Vagina (tissue), 2 donors: ENCODE measurements at regions not wholly inside any gene's neighbourhood (a gene's known extent, or its start where the extent isn't known, plus 50 kb on each side); places are given as distances from the start of the nearest gene placed in this dataset.

Source experiments
- DNase-seq, 2 donors: peaks; one replicate each; pipeline ENCODE4 v3.0.0-alpha.2; 2017; ENCODE audit errors: extremely low spot score in 2 of 2
- H3K27ac ChIP-seq: fragments of 200-600 bp; sonication (generic); one replicate; pipeline ENCODE4 v1.5.1; 2019
- H3K27me3 ChIP-seq: fragments of 200-600 bp; sonication (generic); one replicate; pipeline ENCODE4 v1.5.1; 2019
- H3K36me3 ChIP-seq, 2 donors: fragments of 200-600 bp; sonication (generic); one replicate each; pipeline ENCODE4 v1.5.1; 2017 to 2019
- H3K4me1 ChIP-seq: fragments of 200-600 bp; sonication (generic); one replicate; pipeline ENCODE4 v1.5.1; 2019
- H3K4me3 ChIP-seq, 2 donors: fragments of 200-600 bp; sonication (generic); 1 replicate in 1 of 2; 2 replicates in 1 of 2; pipeline ENCODE4 v1.5.1; 2016 to 2019
- H3K9me3 ChIP-seq: fragments of 200-600 bp; sonication (generic); one replicate; pipeline ENCODE4 v1.5.1; 2019
- POLR2A ChIP-seq, 2 donors: fragments of 450-650 bp; IDR thresholded peaks; one replicate each; pipeline ENCODE4 v1.6.1; 2017; ENCODE audit warnings: antibody characterized with exemption in 2 of 2, mild to moderate bottlenecking in 2 of 2, moderate library complexity in 2 of 2
- POLR2AphosphoS5 ChIP-seq, 2 donors: sonication (generic); formaldehyde crosslinking; IDR thresholded peaks; one replicate each; pipeline ENCODE4 v1.9.0; 2017; ENCODE audit warnings: antibody characterized with exemption in 2 of 2, mild to moderate bottlenecking in 2 of 2, low read depth in 1 of 2; ENCODE audit not compliant: insufficient read depth in 1 of 2
- intact Hi-C: fragments of 100-400 bp; cut with DNase I; formaldehyde crosslinking; loops from one replicate; pipeline ENCODE4 v1.15.1; 2023
- TF ChIP-seq, protein P1 (sequence below), 3 experiments: fragments of 450-650 bp in 2 of 3; fragments of 200-600 bp in 1 of 3; sonication (generic) in 1 of 3; IDR thresholded peaks; one replicate each; pipeline ENCODE4 v1.5.1; 2017 to 2019; ENCODE audit warnings: antibody characterized with exemption in 3 of 3, mild to moderate bottlenecking in 2 of 3, moderate library complexity in 2 of 3

DNA sequence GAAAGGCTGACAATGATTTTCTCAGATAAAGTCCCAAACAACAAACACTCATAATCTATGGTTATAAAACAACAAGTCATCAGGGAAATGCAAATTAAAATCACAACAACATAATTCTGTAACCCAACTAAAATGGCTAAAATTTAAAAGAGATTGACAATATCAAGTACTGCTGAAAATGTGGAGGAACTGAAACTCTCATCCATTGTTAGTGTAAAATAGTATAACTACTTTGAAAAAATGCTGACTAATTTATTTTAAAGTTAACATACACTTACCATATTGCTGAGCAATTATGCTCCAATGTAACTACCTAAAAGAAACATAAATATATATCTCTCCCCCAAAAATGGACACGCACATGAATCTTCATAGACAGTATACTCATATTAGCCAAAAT lies 245.9 kb upstream of the SPOPL start:
- H3K27me3 ChIP-seq, result no peaks in the 10 kb centered on the region
- DNase-seq, result no peak
- no peaks in the 10 kb centered on the region for H3K4me1 ChIP-seq
- no peaks in the 10 kb centered on the region for H3K9me3 ChIP-seq
- no peak overlapping the region for H3K4me3 ChIP-seq
- TF ChIP-seq POLR2AphosphoS5 (IDR thresholded peaks at IDR 0.05; ENCODE audit: insufficient read depth in 1 of 2, low read depth in 1 of 2), result no peak
- TF ChIP-seq POLR2A (IDR thresholded peaks at IDR 0.05), result no peak
- TF ChIP-seq, protein P1, sequence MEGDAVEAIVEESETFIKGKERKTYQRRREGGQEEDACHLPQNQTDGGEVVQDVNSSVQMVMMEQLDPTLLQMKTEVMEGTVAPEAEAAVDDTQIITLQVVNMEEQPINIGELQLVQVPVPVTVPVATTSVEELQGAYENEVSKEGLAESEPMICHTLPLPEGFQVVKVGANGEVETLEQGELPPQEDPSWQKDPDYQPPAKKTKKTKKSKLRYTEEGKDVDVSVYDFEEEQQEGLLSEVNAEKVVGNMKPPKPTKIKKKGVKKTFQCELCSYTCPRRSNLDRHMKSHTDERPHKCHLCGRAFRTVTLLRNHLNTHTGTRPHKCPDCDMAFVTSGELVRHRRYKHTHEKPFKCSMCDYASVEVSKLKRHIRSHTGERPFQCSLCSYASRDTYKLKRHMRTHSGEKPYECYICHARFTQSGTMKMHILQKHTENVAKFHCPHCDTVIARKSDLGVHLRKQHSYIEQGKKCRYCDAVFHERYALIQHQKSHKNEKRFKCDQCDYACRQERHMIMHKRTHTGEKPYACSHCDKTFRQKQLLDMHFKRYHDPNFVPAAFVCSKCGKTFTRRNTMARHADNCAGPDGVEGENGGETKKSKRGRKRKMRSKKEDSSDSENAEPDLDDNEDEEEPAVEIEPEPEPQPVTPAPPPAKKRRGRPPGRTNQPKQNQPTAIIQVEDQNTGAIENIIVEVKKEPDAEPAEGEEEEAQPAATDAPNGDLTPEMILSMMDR (IDR thresholded peaks at IDR 0.05), result no peak
- H3K27ac ChIP-seq, result no peak overlapping the region
- H3K36me3 ChIP-seq, result no peaks in the 10 kb centered on the region
- intact Hi-C loops, result no loop called here

GRCh38 chr2:138267161-138267901 lies 234.2 kb upstream of the SPOPL start:
- no peak for DNase-seq
- TF ChIP-seq POLR2AphosphoS5 (IDR thresholded peaks at IDR 0.05; ENCODE audit: insufficient read depth in 1 of 2, low read depth in 1 of 2), result no peak
- TF ChIP-seq, protein P1 (IDR thresholded peaks at IDR 0.05), result no peak
- TF ChIP-seq POLR2A (IDR thresholded peaks at IDR 0.05), result no peak
- Histone ChIP-seq H3K4me1 (no peaks in the 10 kb centered on the region), H3K4me3 (no peak overlapping the region), H3K27me3 (no peaks in the 10 kb centered on the region), H3K36me3 (no peaks in the 10 kb centered on the region), H3K9me3 (no peaks in the 10 kb centered on the region), H3K27ac (no peak overlapping the region)
- intact Hi-C loops, result no loop called here

DNA sequence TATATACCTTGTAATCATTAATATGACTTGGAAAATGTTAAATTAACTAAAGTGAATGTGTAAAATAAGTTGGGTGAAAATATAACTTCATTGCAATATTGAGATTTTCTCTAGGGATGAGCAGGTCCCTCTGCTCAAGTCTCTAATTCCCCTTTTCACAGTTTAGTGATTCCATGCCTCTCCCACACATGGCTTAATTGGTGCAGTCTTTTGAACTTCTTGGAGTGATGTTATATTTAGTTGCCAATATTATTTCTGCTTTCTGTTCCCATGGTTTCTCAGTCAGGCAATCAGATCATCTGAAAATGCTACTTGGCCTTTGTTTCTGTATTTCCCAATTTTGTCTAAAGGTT lies 233.7 kb upstream of the SPOPL start:
- Histone ChIP-seq H3K27ac (no peak overlapping the region), H3K4me1 (no peaks in the 10 kb centered on the region), H3K9me3 (no peaks in the 10 kb centered on the region), H3K36me3 (no peaks in the 10 kb centered on the region), H3K4me3 (no peak overlapping the region), H3K27me3 (no peaks in the 10 kb centered on the region)
- intact Hi-C loops, result no loop called here
- TF ChIP-seq POLR2AphosphoS5 (IDR thresholded peaks at IDR 0.05; ENCODE audit: insufficient read depth in 1 of 2, low read depth in 1 of 2) (no peak), POLR2A (IDR thresholded peaks at IDR 0.05) (no peak)
- TF ChIP-seq, protein P1 (IDR thresholded peaks at IDR 0.05), result no peak
- no peak for DNase-seq

- Histone ChIP-seq H3K27me3 (no peaks in the 10 kb centered on the region), H3K36me3 (no peaks in the 10 kb centered on the region), H3K27ac (no peak overlapping the region), H3K9me3 (no peaks in the 10 kb centered on the region), H3K4me1 (no peaks in the 10 kb centered on the region), H3K4me3 (no peak overlapping the region)
- TF ChIP-seq POLR2A (IDR thresholded peaks at IDR 0.05) (no peak), POLR2AphosphoS5 (IDR thresholded peaks at IDR 0.05; ENCODE audit: insufficient read depth in 1 of 2, low read depth in 1 of 2) (no peak)
- TF ChIP-seq, protein P1 (IDR thresholded peaks at IDR 0.05), result no peak
- no peak for DNase-seq
- intact Hi-C loops, result no loop called here
Observed at GRCh38 chr2:138269765-138270164, 231.8 kb upstream of the SPOPL start.

DNA sequence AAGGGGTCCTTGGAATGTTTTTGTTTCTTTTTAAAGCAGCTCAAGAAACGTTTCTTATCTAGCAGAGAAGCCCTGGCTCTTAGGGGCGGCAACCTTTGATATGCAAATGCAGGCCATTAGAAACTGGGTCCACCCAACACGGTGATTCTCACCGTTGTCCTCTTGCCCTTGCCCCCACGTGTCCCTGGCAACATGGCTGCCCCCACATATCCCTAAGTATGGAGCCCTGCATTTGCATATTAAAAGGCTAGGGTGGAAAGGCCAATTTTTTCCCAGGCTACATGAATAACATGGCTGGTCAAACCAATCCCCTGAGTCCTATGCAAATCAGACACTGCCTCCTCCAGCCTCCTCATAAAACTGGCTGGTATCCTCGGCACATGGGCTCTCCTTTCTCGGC lies 230.1 kb upstream of the SPOPL start:
- TF ChIP-seq POLR2A (IDR thresholded peaks at IDR 0.05) (no peak), POLR2AphosphoS5 (IDR thresholded peaks at IDR 0.05; ENCODE audit: insufficient read depth in 1 of 2, low read depth in 1 of 2) (no peak)
- TF ChIP-seq, protein P1 (IDR thresholded peaks at IDR 0.05), result no peak
- intact Hi-C loops, result no loop called here
- Histone ChIP-seq H3K4me1 (no peaks in the 10 kb centered on the region), H3K36me3 (no peaks in the 10 kb centered on the region), H3K9me3 (no peaks in the 10 kb centered on the region), H3K27me3 (no peaks in the 10 kb centered on the region), H3K4me3 (no peak overlapping the region), H3K27ac (no peak overlapping the region)
- DNase-seq, result no peak
